Sigmoid colon (tissue), 6 donors: ENCODE measurements at regions not wholly inside any gene's neighbourhood (a gene's known extent, or its start where the extent isn't known, plus 50 kb on each side); places are given as distances from the start of the nearest gene placed in this dataset.

Experiments
- DNase-seq: peaks from one replicate; pipeline ENCODE4 v3.0.0-alpha.2; 2019
- H3K27ac ChIP-seq, 4 donors: fragments of 200-600 bp; sonication (generic); one replicate each; pipeline ENCODE4 v1.5.1; 2016 to 2019; ENCODE audit warnings: mild to moderate bottlenecking in 1 of 4
- H3K27me3 ChIP-seq, 3 donors: fragments of 200-600 bp; sonication (generic); one replicate each; pipeline ENCODE4 v1.5.1; 2019; ENCODE audit warnings: mild to moderate bottlenecking in 1 of 3
- H3K36me3 ChIP-seq, 4 donors: fragments of 200-600 bp; sonication (generic); one replicate each; pipeline ENCODE4 v1.5.1; 2016 to 2019
- H3K4me1 ChIP-seq, 4 donors: fragments of 200-600 bp; sonication (generic); one replicate each; pipeline ENCODE4 v1.5.1; 2017 to 2019
- H3K4me3 ChIP-seq, 4 donors: fragments of 200-600 bp; sonication (generic); one replicate each; pipeline ENCODE4 v1.5.1; 2017 to 2019; ENCODE audit warnings: mild to moderate bottlenecking in 2 of 4, moderate library complexity in 1 of 4
- H3K9me3 ChIP-seq, 4 donors: fragments of 200-600 bp in 3 of 4; sonication (generic) in 3 of 4; one replicate each; pipeline versions ENCODE4 v1.5.1 to v1.6.1; 2013 to 2019
- CTCF ChIP-seq, 4 experiments: fragments of 450-650 bp in 3 of 4; fragments of 200-600 bp in 1 of 4; IDR thresholded peaks; one replicate each; pipeline ENCODE4 v1.5.1; 2016 to 2019; ENCODE audit warnings: antibody characterized with exemption in 4 of 4, mild to moderate bottlenecking in 3 of 4, moderate library complexity in 2 of 4
- EP300 ChIP-seq, 4 donors: sonication (generic); formaldehyde crosslinking; IDR thresholded peaks; one replicate each; pipeline ENCODE4 v1.6.1; 2017; ENCODE audit warnings: antibody characterized with exemption in 4 of 4
- POLR2A ChIP-seq, 2 donors: fragments of 450-650 bp; IDR thresholded peaks; one replicate each; pipeline ENCODE4 v1.6.1; 2016; ENCODE audit warnings: antibody characterized with exemption in 2 of 2, mild to moderate bottlenecking in 2 of 2, moderate library complexity in 2 of 2
- POLR2AphosphoS5 ChIP-seq, 4 donors: sonication (generic); formaldehyde crosslinking; IDR thresholded peaks; one replicate each; pipeline ENCODE4 v1.6.1; 2017; ENCODE audit warnings: antibody characterized with exemption in 4 of 4
- WGBS, 2 donors: extraction: QIAGEN DNeasy Blood & Tissue Kit; methylation state at CpG; one replicate each; pipeline ENCODE4 v1.1.7; 2013; 5-methylcytosine and 5-hydroxymethylcytosine counted together
- intact Hi-C: fragments of 100-400 bp; cut with DNase I; formaldehyde crosslinking; loops from one replicate; pipeline ENCODE4 v1.15.1; 2023
- donor health status: healthy with polysubstance abuse.
- donor health status: healthy.

- H3K4me1 ChIP-seq = peaks cover 0 to 7% (median 3%) of the 10 kb centered on the region in 4 donors
- no peaks in the 10 kb centered on the region for H3K36me3 ChIP-seq
- 95 to 97% methylated on average over 2 of the region's 2 CpGs for whole genome bisulfite sequencing, 2 donors
- no peak overlapping the region for H3K4me3 ChIP-seq
- H3K27me3 ChIP-seq = no peaks in the 10 kb centered on the region
- TF ChIP-seq CTCF (IDR thresholded peaks at IDR 0.05) (no peak), EP300 (IDR thresholded peaks at IDR 0.05) (no peak), POLR2AphosphoS5 (IDR thresholded peaks at IDR 0.05) (no peak), POLR2A (IDR thresholded peaks at IDR 0.05) (no peak)
- no peak overlapping the region for H3K27ac ChIP-seq
- intact Hi-C loops = no loop called here
- no peak for DNase-seq
- H3K9me3 ChIP-seq = no peaks in the 10 kb centered on the region
Measured at GRCh38 chr5:74401281-74401945, 239.1 kb downstream of the ENC1 start.

GRCh38 chr5:74400067-74400466 lies 240.5 kb downstream of the ENC1 start:
- intact Hi-C loops = no loop called here
- H3K9me3 ChIP-seq = no peaks in the 10 kb centered on the region
- no peak overlapping the region for H3K4me3 ChIP-seq
- H3K36me3 ChIP-seq = no peaks in the 10 kb centered on the region
- no peak overlapping the region for H3K27ac ChIP-seq
- no peak for DNase-seq
- 63 to 67% methylated on average over 2 of the region's 2 CpGs for WGBS, 2 donors
- TF ChIP-seq POLR2AphosphoS5 (IDR thresholded peaks at IDR 0.05) (no peak), EP300 (IDR thresholded peaks at IDR 0.05) (no peak), POLR2A (IDR thresholded peaks at IDR 0.05) (no peak), CTCF (IDR thresholded peaks at IDR 0.05) (no peak)
- H3K4me1 ChIP-seq = peaks cover 0 to 6% (median 2%) of the 10 kb centered on the region in 4 donors
- H3K27me3 ChIP-seq = no peaks in the 10 kb centered on the region

DNA sequence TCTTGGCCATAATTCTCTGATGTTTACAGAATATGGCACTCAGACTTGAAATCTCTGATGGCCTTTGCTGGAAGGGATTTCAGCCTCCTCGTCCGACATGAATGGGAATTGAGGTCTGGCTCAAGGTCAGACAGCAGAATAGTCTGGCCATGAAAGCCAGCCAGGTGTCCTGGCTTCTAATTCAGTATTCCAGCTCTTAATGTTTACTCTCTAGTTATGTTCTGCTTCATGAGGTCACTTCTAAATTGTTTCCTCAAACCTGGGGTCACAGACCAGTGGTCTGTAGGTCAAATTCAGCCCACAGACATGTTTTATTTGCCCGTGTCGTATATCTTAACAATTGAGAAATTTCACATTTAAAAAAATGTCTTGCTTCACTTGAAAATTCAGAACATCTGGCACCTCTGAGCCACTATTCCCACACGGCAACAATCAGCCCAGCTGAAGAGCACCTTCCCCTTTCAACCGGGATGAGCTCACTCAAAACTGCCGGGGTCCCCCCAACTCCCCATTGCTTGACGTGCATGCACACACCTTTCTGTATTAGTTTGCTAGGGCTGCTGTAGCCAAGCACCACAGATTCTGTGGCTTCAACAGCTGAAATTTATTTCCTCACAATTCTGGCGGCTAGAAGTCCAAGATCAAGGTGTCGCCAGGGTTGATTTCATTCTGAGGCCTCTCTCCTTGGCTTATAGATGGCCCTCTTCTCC lies 243.5 kb downstream of the ENC1 start:
- no peak for DNase-seq

GRCh38 chr5:74394916-74395880 lies 245.3 kb downstream of the ENC1 start:
- Histone ChIP-seq H3K4me3 (no peak overlapping the region), H3K9me3 (no peaks in the 10 kb centered on the region), H3K27ac (no peak overlapping the region), H3K27me3 (no peaks in the 10 kb centered on the region), H3K36me3 (no peaks in the 10 kb centered on the region), H3K4me1 (no peaks in the 10 kb centered on the region)
- TF ChIP-seq POLR2AphosphoS5 (IDR thresholded peaks at IDR 0.05) (no peak), POLR2A (IDR thresholded peaks at IDR 0.05) (no peak), EP300 (IDR thresholded peaks at IDR 0.05) (no peak), CTCF (IDR thresholded peaks at IDR 0.05) (no peak)
- WGBS, 2 donors = 69 to 82% methylated on average over 10 of the region's 10 CpGs
- DNase-seq = no peak
- intact Hi-C loops = no loop called here

More for the DNA sequence above, 243.5 kb downstream of the ENC1 start:
- no peaks in the 10 kb centered on the region for H3K9me3 ChIP-seq
- H3K27me3 ChIP-seq = no peaks in the 10 kb centered on the region
- no peaks in the 10 kb centered on the region for H3K4me1 ChIP-seq
- intact Hi-C loops = no loop called here
- 80 to 84% methylated on average over 10 of the region's 10 CpGs for WGBS, 2 donors
- TF ChIP-seq POLR2A (IDR thresholded peaks at IDR 0.05) = no peak
- no peak for TF ChIP-seq POLR2AphosphoS5 (IDR thresholded peaks at IDR 0.05)
- no peak for TF ChIP-seq EP300 (IDR thresholded peaks at IDR 0.05)
- TF ChIP-seq CTCF (IDR thresholded peaks at IDR 0.05) = no peak
- H3K36me3 ChIP-seq = no peaks in the 10 kb centered on the region
- H3K27ac ChIP-seq = no peak overlapping the region
- no peak overlapping the region for H3K4me3 ChIP-seq
